ENCODE measurements at regions not wholly inside any gene's neighbourhood (a gene's known extent, or its start where the extent isn't known, plus 50 kb on each side); places are given as distances from the start of the nearest gene placed in this dataset.

DNA sequence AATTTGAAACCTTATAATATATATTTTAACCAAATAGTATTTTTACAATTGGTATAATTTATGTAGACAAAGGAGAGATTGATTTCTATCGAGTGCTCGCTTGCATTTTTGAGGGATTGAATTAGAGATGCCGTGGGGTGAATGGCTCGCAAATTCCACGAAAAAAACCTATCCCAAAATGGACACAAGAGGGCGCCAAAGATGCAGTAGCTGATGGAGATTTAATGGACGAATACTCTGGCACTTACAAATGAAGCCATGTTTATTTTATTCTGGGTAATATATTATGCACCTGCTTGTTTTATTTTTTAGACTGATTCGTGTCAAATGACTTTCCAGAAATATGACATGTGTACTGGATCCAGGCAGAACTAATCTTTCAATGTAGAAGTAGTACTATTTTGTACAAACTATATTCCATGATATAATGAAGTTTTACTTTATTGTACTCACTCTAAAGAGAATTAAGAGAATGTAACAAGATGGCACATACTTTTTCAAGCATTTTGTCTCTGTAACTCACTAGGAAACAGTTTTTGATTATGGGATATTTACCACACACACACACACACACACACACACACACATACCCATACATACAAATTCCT, 505.4 kb downstream of the PLCL1 start:
- no peak overlapping the region for H3K4me3 ChIP-seq (ENCODE audit: low read length)
- no peaks in the 10 kb centered on the region for H3F3A ChIP-seq (ENCODE audit: low read length, unreplicated experiment)
- CTCF ChIA-PET, result interaction anchor here (0.6 kb wide), 1 partner anchor 1535 kb away, joined by 3 read pairs; no protein-coding TSS in a partner anchor
- no peak for TF ChIP-seq EZH2 (IDR thresholded peaks at IDR 0.05; ENCODE audit: low read length, unreplicated experiment)
- TF ChIP-seq, protein P1, sequence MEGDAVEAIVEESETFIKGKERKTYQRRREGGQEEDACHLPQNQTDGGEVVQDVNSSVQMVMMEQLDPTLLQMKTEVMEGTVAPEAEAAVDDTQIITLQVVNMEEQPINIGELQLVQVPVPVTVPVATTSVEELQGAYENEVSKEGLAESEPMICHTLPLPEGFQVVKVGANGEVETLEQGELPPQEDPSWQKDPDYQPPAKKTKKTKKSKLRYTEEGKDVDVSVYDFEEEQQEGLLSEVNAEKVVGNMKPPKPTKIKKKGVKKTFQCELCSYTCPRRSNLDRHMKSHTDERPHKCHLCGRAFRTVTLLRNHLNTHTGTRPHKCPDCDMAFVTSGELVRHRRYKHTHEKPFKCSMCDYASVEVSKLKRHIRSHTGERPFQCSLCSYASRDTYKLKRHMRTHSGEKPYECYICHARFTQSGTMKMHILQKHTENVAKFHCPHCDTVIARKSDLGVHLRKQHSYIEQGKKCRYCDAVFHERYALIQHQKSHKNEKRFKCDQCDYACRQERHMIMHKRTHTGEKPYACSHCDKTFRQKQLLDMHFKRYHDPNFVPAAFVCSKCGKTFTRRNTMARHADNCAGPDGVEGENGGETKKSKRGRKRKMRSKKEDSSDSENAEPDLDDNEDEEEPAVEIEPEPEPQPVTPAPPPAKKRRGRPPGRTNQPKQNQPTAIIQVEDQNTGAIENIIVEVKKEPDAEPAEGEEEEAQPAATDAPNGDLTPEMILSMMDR (conservative IDR thresholded peaks at IDR 0.05; ENCODE audit: low read depth, low read length), result peak; percentile 81
- no peak for TF ChIP-seq EZH2phosphoT487 (IDR thresholded peaks at IDR 0.05; ENCODE audit: borderline replicate concordance, low read length)
- H3K4me1 ChIP-seq (ENCODE audit: insufficient read depth, low read length), result no peaks in the 10 kb centered on the region
- BruUV-seq (replicated peaks), result no TSS peak
- H3K9me2 ChIP-seq (replicated peaks; ENCODE audit: low read length), result no peaks in the 10 kb centered on the region
- no peak overlapping the region for H3K27ac ChIP-seq (ENCODE audit: low read length)
- H3K27me3 ChIP-seq (ENCODE audit: low read length), result peaks cover 37% of the 10 kb centered on the region
- no peak overlapping the region for H3K9ac ChIP-seq (ENCODE audit: low read length)
- H2AFZ ChIP-seq (ENCODE audit: low read length), result no peak overlapping the region
- no peaks in the 10 kb centered on the region for H3K9me3 ChIP-seq (ENCODE audit: low read length)
- no peak overlapping the region for H3K4me2 ChIP-seq (ENCODE audit: low read length)
- no peaks in the 10 kb centered on the region for H3K36me3 ChIP-seq (ENCODE audit: low read depth, low read length)
- ATAC-seq, result peak; percentile 38; the same call in 1 of the 2 replicates
- no peaks in the 10 kb centered on the region for H4K20me1 ChIP-seq (ENCODE audit: low read length)
- POLR2A ChIA-PET (ENCODE audit: unreplicated experiment), result no interaction called here
- intact Hi-C loops (cut with micrococcal nuclease), result loop anchor here (1.0 to 10.0 kb wide), 3 partner anchors 1177 to 1553 kb away; no protein-coding TSS in a partner anchor
- DNase-seq, result peak; percentile 74
- no peaks in the 10 kb centered on the region for H3K79me2 ChIP-seq (ENCODE audit: low read length)

DNA sequence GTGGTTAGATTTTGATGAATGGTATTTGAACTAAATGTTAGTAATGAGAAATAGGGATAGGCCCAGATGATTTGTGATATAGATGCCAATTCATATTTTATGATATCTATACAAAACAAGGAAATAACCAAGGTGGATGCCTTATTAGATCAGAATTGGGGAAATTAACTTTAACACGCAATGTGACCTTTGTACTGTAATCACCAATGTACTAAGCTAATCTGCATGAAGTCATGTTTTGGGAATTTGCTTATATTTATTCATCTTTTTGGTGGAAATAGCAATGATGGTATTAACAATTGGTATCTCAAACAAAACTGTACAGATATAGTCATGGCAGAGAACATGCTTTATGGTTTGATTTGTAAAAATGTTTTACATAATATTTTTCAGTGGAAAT, 504.7 kb downstream of the PLCL1 start:
- H3K27ac ChIP-seq (ENCODE audit: low read length), result no peak overlapping the region
- peaks cover 37% of the 10 kb centered on the region for H3K27me3 ChIP-seq (ENCODE audit: low read length)
- DNase-seq, result no peak
- intact Hi-C loops (cut with micrococcal nuclease), result loop anchor here (1.0 kb wide), 1 partner anchor 1177 kb away; no protein-coding TSS in a partner anchor
- CTCF ChIA-PET, result no interaction called here
- no peak overlapping the region for H3K4me2 ChIP-seq (ENCODE audit: low read length)
- TF ChIP-seq EZH2 (IDR thresholded peaks at IDR 0.05; ENCODE audit: low read length, unreplicated experiment), result no peak
- TF ChIP-seq, protein P1 (conservative IDR thresholded peaks at IDR 0.05; ENCODE audit: low read depth, low read length), result no peak
- TF ChIP-seq EZH2phosphoT487 (IDR thresholded peaks at IDR 0.05; ENCODE audit: borderline replicate concordance, low read length), result no peak
- no TSS peak for BruUV-seq (replicated peaks)
- no peaks in the 10 kb centered on the region for H3F3A ChIP-seq (ENCODE audit: low read length, unreplicated experiment)
- H2AFZ ChIP-seq (ENCODE audit: low read length), result no peak overlapping the region
- no peak overlapping the region for H3K9ac ChIP-seq (ENCODE audit: low read length)
- no peak for ATAC-seq
- H3K4me3 ChIP-seq (ENCODE audit: low read length), result no peak overlapping the region
- H3K79me2 ChIP-seq (ENCODE audit: low read length), result no peaks in the 10 kb centered on the region
- H3K9me3 ChIP-seq (ENCODE audit: low read length), result no peaks in the 10 kb centered on the region
- no peaks in the 10 kb centered on the region for H3K9me2 ChIP-seq (replicated peaks; ENCODE audit: low read length)
- no peaks in the 10 kb centered on the region for H3K36me3 ChIP-seq (ENCODE audit: low read depth, low read length)
- H4K20me1 ChIP-seq (ENCODE audit: low read length), result no peaks in the 10 kb centered on the region
- H3K4me1 ChIP-seq (ENCODE audit: insufficient read depth, low read length), result no peaks in the 10 kb centered on the region
- POLR2A ChIA-PET (ENCODE audit: unreplicated experiment), result no interaction called here

DNA sequence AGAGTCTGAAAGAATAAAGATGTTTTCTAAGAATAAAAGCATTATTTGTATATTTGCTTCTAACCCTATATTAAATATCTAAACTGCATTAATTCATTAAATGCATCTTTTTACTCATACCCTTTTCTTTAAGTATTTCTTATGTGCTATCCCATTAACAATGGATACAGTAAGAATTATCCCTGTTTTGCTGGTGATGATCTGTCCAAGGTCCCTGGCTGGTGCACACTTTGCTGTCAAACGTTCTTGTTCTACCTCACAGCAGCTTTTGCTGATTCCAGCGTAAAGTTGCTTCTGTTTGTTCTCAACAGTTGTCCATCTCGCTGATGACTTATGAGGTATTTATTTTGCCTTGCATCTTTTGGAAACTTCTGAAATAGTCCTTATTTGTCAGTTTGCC, 504.0 kb downstream of the PLCL1 start:
- DNase-seq (no peak), ATAC-seq (no peak)
- Histone ChIP-seq H3K9ac (ENCODE audit: low read length) (no peak overlapping the region), H3K9me3 (ENCODE audit: low read length) (no peaks in the 10 kb centered on the region), H3K79me2 (ENCODE audit: low read length) (no peaks in the 10 kb centered on the region), H3K9me2 (replicated peaks; ENCODE audit: low read length) (no peaks in the 10 kb centered on the region), H3K27me3 (ENCODE audit: low read length) (peaks cover 34% of the 10 kb centered on the region), H3K4me3 (ENCODE audit: low read length) (no peak overlapping the region), H2AFZ (ENCODE audit: low read length) (no peak overlapping the region), H3K27ac (ENCODE audit: low read length) (no peak overlapping the region), H3K4me2 (ENCODE audit: low read length) (no peak overlapping the region), H4K20me1 (ENCODE audit: low read length) (no peaks in the 10 kb centered on the region), H3K36me3 (ENCODE audit: low read depth, low read length) (no peaks in the 10 kb centered on the region), H3K4me1 (ENCODE audit: insufficient read depth, low read length) (no peaks in the 10 kb centered on the region), H3F3A (ENCODE audit: low read length, unreplicated experiment) (no peaks in the 10 kb centered on the region)
- CTCF ChIA-PET, result no interaction called here
- POLR2A ChIA-PET (ENCODE audit: unreplicated experiment), result no interaction called here
- BruUV-seq (replicated peaks), result no TSS peak
- intact Hi-C loops (cut with micrococcal nuclease), result no loop called here
- TF ChIP-seq, protein P1 (conservative IDR thresholded peaks at IDR 0.05; ENCODE audit: low read depth, low read length), result no peak
- TF ChIP-seq EZH2phosphoT487 (IDR thresholded peaks at IDR 0.05; ENCODE audit: borderline replicate concordance, low read length), result no peak
- no peak for TF ChIP-seq EZH2 (IDR thresholded peaks at IDR 0.05; ENCODE audit: low read length, unreplicated experiment)

Data from PC-3 (cell line).